Stimulated activated CD4-positive, alpha-beta T cell treated with anti-CD3 and anti-CD28 coated beads, Interleukin-1b, Interleukin-23, amount 100 ng/mL, for 48 hours (primary cell): ENCODE measurements at regions not wholly inside any gene's neighbourhood (a gene's known extent, or its start where the extent isn't known, plus 50 kb on each side); places are given as distances from the start of the nearest gene placed in this dataset.
"Not testable (repeated sequence)": the region's sequence is repeated elsewhere in the genome, so short reads cannot be mapped to it uniquely, and the experiment has no call there.

ENCODE experiments used
- DNase-seq: peaks from one replicate; pipeline ENCODE4 v3.0.0-alpha.2; 2020

GRCh38 chr6:17012421-17013225 lies 89.2 kb upstream of the STMND1 start:
- no peak for DNase-seq

DNA sequence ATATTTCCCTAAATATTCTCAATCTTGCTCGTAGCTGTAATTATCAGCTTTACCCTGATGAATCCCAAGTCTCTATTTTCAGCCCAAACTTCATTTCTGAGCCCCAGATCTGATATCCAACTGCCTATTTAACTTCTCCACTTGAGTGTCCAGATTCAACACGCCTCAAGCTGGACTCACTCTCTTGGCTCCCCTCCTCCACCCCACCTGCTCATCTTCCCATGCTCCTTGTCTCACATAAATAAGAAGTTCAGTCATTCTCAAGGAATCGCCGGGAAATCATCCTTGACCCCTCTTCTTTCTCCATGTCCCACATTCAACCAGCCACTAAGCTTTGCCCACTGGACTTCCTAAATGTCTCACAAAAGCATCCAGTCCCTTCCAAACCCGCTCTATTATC lies 89.9 kb upstream of the STMND1 start:
- DNase-seq, result no peak

GRCh38 chr6:17007749-17008148 lies 94.1 kb upstream of the STMND1 start:
- DNase-seq, result no peak

DNA sequence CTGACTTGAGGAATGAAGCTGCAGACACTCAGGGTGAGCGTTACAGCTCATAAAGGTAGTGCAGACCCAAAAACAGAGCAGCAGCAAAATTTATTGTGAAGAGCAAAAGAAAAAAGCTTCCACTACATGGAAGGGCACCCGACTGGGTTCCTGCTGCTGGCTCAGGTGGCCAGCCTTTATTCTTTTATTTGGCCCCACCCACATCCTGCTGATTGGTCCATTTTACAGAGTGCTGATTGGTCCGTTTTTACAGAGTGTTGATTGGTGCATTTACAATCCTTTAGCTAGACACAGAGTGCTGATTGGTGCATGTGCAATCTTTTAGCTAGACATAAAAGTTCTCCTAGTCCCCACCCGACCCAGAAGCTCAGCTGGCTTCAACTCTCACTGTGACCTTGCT lies 95.3 kb upstream of the STMND1 start:
- DNase-seq, result no peak

DNA sequence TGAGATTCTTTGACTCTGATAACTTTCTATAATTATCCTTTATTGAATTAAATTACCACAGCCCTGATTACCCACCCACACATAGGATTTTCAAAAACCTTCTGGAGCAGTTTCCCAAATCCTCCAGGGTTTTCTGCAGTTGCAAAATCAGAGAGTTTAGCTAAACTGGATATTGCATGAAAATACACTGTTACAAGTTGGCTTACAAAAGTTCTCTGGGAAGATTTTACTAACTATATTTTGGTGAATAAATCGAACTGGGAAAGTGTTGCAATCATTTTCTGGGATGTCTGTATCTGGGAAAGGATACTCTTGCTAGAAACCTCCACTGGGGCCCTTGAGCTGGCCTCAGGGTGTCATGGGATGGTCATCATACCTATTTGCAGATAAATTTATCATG lies 97.6 kb upstream of the STMND1 start:
- no peak for DNase-seq

GRCh38 chr6:17002123-17002522 lies 99.7 kb upstream of the STMND1 start:
- DNase-seq, result no peak

DNA sequence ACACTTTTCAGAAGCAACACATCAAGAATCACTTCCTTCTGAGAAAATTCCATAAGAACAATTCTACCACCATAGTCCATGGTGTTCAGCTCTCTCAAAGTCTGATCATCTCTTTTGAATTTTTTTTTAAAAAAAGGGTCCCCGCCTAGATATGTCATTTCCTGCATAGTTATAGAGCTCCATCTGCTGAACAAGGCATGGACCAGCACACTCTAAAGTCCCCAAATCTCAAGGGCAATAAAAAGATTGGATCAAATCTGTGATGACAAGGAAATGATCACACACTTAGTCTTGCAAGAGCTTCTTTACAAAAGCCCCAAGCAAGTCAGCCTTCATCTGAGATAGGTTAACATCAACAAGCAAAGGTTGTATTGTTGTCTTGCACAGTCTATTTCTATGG lies 100.7 kb upstream of the STMND1 start:
- DNase-seq, result no peak

GRCh38 chr6:16999491-17000436 lies 102.1 kb upstream of the STMND1 start:
- no peak for DNase-seq

DNA sequence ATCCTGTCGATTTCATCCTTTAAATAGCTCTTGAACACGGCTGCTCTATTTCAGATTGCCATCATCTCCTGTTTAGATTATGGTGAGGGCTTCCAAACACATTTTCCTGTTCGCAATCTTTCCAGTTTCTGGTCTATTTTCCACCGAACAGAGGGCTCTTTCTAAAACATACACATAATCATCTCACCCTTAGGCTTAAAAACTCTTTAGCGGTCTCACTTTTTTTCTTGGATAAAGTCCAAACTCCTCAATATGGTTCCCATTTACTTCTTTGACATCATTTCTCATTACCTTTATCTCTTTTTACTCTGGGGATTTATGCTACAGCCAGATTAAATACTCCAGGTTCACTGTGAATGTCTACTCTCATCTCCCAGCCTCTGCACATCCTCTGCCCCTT lies 103.4 kb upstream of the STMND1 start:
- no peak for DNase-seq

DNA sequence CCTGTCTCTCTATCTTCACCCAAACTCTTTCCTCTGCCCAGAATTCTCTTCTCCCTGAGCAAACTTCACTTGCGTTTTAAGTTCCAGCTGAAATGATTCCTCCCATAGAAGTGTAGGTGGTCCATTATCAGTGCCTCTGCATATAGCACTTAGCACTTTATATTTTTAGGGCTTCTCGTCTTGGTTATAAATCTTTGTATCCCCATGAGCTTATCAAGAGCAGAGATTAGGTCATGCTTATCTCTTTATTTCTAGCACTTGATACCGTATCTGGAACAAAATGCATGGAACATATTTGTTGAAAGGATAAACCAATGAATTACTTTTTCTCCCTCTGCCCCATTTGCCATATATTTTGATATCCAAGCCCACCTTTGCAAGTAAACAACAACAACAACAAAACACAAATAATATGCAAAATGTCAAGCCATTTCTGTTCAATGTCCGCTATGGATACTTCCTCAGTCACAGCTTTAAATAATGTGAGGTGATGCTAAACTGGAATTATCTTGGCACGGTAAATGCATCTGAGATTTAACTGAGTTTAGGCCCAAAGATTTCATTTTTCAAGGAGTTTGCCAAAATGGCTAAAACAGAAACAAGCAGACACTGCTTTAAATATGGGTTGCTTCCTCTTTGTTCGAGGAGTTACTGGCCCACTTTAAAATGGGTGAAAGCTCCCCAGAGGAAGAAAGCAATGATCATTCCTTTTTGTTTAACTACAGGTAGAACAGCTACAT lies 106.2 kb upstream of the STMND1 start:
- DNase-seq, result no peak

DNA sequence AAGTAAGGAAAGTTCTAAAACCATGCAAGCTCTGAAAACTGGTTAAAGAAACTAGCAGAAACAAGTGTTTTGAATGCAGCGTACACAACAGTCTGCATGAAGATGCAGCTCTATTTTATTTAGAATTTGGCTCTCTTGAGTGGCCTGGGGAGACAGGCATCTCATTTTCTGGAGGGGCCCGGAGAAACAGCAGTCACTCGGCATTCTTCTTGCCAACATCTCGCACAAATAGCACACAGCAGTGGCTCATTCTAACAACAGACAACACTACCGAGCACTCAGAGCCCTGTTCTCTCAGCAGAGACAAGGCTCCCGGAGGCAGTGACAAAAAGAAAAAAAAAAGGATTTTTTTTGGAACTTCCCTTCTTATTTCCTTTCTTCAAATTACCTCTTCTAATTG lies 108.5 kb upstream of the STMND1 start:
- DNase-seq, result no peak

DNA sequence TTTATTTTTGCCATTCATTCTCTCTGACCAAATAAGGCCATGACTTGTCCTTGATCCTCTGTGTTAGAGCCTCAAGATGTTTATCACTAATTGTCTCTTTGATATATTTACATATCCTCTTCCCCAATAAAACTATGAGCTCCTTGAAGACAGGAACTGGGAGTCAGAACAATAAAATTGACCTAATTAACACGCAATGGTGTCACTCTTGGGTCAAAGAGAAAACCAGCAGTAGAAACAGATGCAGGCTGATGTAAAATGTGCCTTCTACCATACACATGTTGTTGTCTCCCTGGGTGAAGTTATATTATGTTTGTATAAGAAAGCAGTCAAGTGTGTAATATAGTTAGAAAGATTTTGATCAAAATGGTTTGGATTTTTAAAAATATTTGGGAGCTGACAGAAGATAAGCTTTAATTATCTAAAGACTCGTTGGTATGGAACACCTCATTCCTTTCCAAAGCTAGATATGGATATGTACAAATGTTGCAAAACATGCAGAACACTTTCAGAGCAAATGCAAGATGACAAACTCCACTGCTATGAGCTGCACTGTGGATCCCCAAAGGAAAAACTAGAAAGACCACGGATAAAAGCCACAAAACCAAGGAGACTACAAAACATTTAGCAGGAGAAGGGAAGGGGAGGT lies 109.7 kb upstream of the STMND1 start:
- DNase-seq, result no peak

GRCh38 chr6:16989976-16990375 lies 111.9 kb upstream of the STMND1 start:
- not testable (repeated sequence) for DNase-seq

GRCh38 chr6:16989382-16989781 lies 112.5 kb upstream of the STMND1 start:
- no peak for DNase-seq

GRCh38 chr6:16987996-16988395 lies 113.9 kb upstream of the STMND1 start:
- no peak for DNase-seq

- no peak for DNase-seq
Measured at GRCh38 chr6:16985513-16986284, 116.2 kb upstream of the STMND1 start.

DNA sequence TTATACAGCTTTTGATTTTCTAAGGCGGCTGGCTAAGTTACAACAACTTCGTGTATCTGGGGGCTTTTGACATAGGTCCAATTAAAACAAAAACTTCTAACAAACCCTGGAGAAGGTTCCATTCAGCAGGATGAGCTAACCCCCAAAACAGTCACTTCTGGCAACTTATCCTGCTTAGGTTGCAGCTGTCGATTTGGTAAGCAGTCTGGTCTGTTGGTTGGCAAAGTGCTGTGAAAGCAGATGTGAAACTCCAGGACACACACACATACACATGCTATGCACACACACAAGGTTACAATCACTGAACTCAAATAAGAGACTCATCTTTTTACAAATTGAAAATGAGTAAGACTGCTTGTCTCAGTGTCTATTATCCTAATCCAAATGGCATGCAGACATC lies 119.0 kb upstream of the STMND1 start:
- no peak for DNase-seq

DNA sequence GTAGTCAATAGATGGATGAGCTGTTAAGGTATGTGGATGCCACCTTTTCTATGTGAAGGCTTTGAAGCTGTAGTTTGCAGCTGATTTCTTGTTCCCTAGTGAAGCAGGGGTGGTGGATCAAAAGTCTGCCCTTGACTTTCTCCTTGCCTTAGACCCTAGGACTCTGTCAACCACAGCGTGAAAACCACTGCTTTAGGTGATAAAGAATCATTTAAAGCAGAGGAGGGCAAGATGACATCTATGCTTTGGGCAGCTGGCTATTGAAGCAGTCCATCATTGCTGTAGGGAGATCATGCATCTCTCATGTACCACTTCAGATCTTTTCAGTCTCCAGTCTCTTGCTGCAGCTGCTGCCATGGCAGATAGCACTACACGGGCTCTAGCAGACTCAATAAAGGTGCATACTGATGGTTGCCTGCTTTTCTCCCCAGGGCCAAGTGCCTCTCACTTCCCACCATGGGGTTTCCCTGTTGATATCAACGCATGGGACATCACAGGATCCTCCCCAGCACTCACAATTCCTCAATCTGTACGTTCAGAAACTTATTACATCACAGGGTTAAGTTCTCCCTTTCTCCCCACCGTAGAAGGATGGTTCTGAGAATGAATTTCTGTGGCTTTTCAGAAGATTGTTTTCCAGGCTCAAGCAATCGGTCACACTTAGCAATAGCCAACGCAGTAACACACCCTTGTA lies 122.0 kb upstream of the STMND1 start:
- no peak for DNase-seq

DNA sequence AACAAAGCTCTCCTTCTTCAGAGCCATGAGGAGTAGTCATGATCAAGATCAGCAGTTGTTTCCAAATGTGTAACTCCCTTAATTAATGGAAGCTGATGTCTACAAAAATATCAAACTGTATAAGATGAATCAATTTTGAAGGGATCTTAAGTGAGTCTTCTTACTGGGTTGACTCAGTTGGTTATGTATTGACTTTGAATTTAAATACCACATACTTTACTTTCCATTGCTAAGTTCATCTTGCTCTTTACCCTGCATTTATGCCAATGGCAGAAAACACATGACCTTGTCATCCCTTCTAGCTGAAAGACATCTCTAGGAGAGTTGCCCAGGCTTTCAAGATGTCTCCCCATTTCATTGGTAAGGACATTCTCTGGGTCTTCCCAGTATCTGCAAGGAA lies 123.2 kb upstream of the STMND1 start:
- DNase-seq, result no peak

DNA sequence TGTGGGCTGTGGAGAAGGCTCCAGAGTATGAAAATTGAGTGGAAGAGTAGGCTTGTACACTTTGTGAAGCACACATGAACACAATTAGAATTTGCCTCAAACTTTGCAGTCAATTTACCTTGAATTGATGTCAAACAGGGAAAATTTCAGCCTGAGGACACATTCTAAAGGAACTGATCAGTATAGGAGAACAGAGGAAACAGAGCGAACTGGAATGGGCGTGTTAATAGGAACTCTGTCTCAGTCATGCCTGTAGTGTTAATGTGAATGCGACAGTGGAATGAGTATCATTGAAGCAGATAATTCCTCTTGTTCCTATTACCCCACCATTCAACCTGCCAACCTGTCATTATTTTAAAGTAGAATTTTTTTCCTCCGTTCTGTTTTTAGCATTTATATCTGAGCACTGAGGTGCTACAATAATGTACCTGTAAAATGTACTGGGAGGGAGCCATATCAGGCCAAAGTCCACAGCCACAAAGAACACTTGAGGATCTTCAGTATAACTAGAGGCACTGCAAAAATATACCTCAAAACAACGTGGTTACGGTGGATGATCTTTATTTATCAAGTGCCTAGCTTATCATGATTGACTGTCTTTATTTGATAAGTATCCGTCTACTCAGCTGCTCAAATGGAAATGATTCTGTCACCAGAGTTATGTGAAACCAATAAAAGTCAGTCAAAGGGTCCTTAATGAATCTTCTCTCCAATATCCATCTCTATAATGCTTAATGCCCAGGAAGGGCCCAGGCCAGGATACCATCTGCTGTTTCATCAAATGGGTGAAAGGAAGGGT lies 125.3 kb upstream of the STMND1 start:
- DNase-seq, result no peak
